ENCODE measurements at regions not wholly inside any gene's neighbourhood (a gene's known extent, or its start where the extent isn't known, plus 50 kb on each side); places are given as distances from the start of the nearest gene placed in this dataset.

- H3K9me3 ChIP-seq: peaks cover 0 to 7% (median 0%) of the 10 kb centered on the region in 11 donors
- ATAC-seq: no peak
- no peaks in the 10 kb centered on the region for H3K36me3 ChIP-seq
- peaks cover 0 to 15% (median 0%) of the 10 kb centered on the region in 9 donors for H3K4me1 ChIP-seq
- H3K4me3 ChIP-seq: no peak overlapping the region
- intact Hi-C loops (cut with DNase I): no loop called here
- no peaks in the 10 kb centered on the region for H3K27me3 ChIP-seq
- TF ChIP-seq, protein P1, sequence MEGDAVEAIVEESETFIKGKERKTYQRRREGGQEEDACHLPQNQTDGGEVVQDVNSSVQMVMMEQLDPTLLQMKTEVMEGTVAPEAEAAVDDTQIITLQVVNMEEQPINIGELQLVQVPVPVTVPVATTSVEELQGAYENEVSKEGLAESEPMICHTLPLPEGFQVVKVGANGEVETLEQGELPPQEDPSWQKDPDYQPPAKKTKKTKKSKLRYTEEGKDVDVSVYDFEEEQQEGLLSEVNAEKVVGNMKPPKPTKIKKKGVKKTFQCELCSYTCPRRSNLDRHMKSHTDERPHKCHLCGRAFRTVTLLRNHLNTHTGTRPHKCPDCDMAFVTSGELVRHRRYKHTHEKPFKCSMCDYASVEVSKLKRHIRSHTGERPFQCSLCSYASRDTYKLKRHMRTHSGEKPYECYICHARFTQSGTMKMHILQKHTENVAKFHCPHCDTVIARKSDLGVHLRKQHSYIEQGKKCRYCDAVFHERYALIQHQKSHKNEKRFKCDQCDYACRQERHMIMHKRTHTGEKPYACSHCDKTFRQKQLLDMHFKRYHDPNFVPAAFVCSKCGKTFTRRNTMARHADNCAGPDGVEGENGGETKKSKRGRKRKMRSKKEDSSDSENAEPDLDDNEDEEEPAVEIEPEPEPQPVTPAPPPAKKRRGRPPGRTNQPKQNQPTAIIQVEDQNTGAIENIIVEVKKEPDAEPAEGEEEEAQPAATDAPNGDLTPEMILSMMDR (IDR thresholded peaks at IDR 0.05): no peak
- no peak for DNase-seq
- 91 to 93% methylated on average over 10 of the region's 10 CpGs for WGBS, 2 donors
- no peak overlapping the region for H3K27ac ChIP-seq
Measured at GRCh38 chr6:14381829-14382677, 264.5 kb downstream of the CD83 start.

- 80 to 83% methylated on average over 3 of the region's 3 CpGs for WGBS, 2 donors
Measured at GRCh38 chr6:14382678-14383236, 265.2 kb downstream of the CD83 start.

GRCh38 chr6:14383393-14384174, 266.0 kb downstream of the CD83 start:
- Histone ChIP-seq H3K27ac (peak overlapping the region in 1 of 10 donors; percentile 32), H3K36me3 (no peaks in the 10 kb centered on the region), H3K9me3 (no peaks in the 10 kb centered on the region), H3K4me3 (no peak overlapping the region), H3K27me3 (no peaks in the 10 kb centered on the region), H3K4me1 (peaks cover 0 to 15% (median 0%) of the 10 kb centered on the region in 9 donors)
- 83 to 84% methylated on average over 5 of the region's 5 CpGs for WGBS, 2 donors
- TF ChIP-seq, protein P1 (IDR thresholded peaks at IDR 0.05): no peak
- no peak for ATAC-seq
- intact Hi-C loops (cut with DNase I): no loop called here
- no peak for DNase-seq

More at GRCh38 chr6:14382678-14383236, 265.2 kb downstream of the CD83 start:
- TF ChIP-seq, protein P1 (IDR thresholded peaks at IDR 0.05): no peak
- Histone ChIP-seq H3K27ac (no peak overlapping the region), H3K4me1 (peaks cover 0 to 15% (median 0%) of the 10 kb centered on the region in 9 donors), H3K9me3 (peaks cover 0 to 6% (median 0%) of the 10 kb centered on the region in 11 donors), H3K27me3 (no peaks in the 10 kb centered on the region), H3K36me3 (no peaks in the 10 kb centered on the region), H3K4me3 (no peak overlapping the region)
- no peak for ATAC-seq
- intact Hi-C loops (cut with DNase I): no loop called here
- DNase-seq: no peak
